ENCODE measurements at regions not wholly inside any gene's neighbourhood (a gene's known extent, or its start where the extent isn't known, plus 50 kb on each side); places are given as distances from the start of the nearest gene placed in this dataset.

DNA sequence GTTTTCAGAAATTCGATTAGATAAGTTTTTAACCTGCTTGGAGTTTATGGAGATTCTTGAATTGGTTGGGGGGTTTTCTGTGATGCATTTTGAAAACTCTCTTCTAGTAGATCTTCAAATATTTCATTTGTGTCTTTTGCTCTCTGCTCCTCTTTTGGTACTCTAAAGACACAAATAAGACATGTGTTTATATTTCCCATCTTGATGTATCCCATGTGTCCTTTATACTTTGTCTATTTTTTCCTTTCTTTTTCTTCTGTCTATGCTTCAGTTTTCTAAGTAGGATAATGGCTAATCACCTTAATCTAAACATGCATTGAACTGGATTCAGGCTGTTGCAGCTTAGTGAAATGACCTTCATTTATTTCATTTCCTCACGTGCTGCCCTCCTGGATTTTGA, 63.8 kb upstream of the C1orf87 start:
- no TSS peak for BruUV-seq (replicated peaks)
- DNase-seq (ENCODE audit: low spot score): no peak
- no peaks in the 10 kb centered on the region for H3K4me1 ChIP-seq (ENCODE audit: insufficient read depth, low read length, poor library complexity, severe bottlenecking)
- H3K27ac ChIP-seq (ENCODE audit: low read depth, low read length, poor library complexity, severe bottlenecking): no peak overlapping the region
- H3K27me3 ChIP-seq (replicated peaks; ENCODE audit: insufficient read depth, low read depth, low read length, poor library complexity): no peaks in the 10 kb centered on the region
- no peaks in the 10 kb centered on the region for H3K9me3 ChIP-seq (ENCODE audit: low read depth, low read length, poor library complexity, severe bottlenecking)
- no peak overlapping the region for H3K4me3 ChIP-seq (ENCODE audit: low read depth, low read length, poor library complexity, severe bottlenecking)
- intact Hi-C loops (cut with micrococcal nuclease; ENCODE audit: unreplicated experiment): no loop called here
- ChIA-PET CTCF (no interaction called here), POLR2A (ENCODE audit: low non-redundant PET) (no interaction called here)
- no peaks in the 10 kb centered on the region for H3K36me3 ChIP-seq (ENCODE audit: insufficient read depth, low read length, poor library complexity, severe bottlenecking)
- TF ChIP-seq, protein P1, sequence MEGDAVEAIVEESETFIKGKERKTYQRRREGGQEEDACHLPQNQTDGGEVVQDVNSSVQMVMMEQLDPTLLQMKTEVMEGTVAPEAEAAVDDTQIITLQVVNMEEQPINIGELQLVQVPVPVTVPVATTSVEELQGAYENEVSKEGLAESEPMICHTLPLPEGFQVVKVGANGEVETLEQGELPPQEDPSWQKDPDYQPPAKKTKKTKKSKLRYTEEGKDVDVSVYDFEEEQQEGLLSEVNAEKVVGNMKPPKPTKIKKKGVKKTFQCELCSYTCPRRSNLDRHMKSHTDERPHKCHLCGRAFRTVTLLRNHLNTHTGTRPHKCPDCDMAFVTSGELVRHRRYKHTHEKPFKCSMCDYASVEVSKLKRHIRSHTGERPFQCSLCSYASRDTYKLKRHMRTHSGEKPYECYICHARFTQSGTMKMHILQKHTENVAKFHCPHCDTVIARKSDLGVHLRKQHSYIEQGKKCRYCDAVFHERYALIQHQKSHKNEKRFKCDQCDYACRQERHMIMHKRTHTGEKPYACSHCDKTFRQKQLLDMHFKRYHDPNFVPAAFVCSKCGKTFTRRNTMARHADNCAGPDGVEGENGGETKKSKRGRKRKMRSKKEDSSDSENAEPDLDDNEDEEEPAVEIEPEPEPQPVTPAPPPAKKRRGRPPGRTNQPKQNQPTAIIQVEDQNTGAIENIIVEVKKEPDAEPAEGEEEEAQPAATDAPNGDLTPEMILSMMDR (conservative IDR thresholded peaks at IDR 0.05; ENCODE audit: low read depth, low read length): no peak
- no peak for TF ChIP-seq EZH2 (IDR thresholded peaks at IDR 0.05; ENCODE audit: borderline replicate concordance, low read depth, low read length, poor library complexity, severe bottlenecking)

DNA sequence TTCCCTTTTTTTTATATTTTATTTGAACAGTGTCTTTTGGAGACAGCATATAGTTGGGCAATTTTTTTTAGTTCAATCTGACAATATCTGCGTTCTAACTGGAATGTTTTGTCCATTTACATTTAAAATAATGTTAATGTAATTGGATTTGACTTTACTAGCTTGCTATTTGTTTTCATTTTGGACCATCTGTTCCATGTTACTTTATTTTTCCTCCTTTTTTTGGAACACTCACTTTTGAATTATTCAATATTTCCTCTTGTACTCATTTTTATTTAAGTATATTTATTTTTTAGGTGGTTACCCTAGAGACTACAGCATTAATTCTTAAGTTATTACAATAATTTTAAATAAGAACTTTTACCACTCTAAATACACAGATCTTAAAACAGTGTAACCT, 62.8 kb upstream of the C1orf87 start:
- Histone ChIP-seq H3K4me1 (ENCODE audit: insufficient read depth, low read length, poor library complexity, severe bottlenecking) (no peaks in the 10 kb centered on the region), H3K36me3 (ENCODE audit: insufficient read depth, low read length, poor library complexity, severe bottlenecking) (no peaks in the 10 kb centered on the region), H3K4me3 (ENCODE audit: low read depth, low read length, poor library complexity, severe bottlenecking) (no peak overlapping the region), H3K27ac (ENCODE audit: low read depth, low read length, poor library complexity, severe bottlenecking) (no peak overlapping the region), H3K9me3 (ENCODE audit: low read depth, low read length, poor library complexity, severe bottlenecking) (no peaks in the 10 kb centered on the region), H3K27me3 (replicated peaks; ENCODE audit: insufficient read depth, low read depth, low read length, poor library complexity) (no peaks in the 10 kb centered on the region)
- intact Hi-C loops (cut with micrococcal nuclease; ENCODE audit: unreplicated experiment): no loop called here
- ChIA-PET CTCF (no interaction called here), POLR2A (ENCODE audit: low non-redundant PET) (no interaction called here)
- no TSS peak for BruUV-seq (replicated peaks)
- no peak for TF ChIP-seq EZH2 (IDR thresholded peaks at IDR 0.05; ENCODE audit: borderline replicate concordance, low read depth, low read length, poor library complexity, severe bottlenecking)
- TF ChIP-seq, protein P1 (conservative IDR thresholded peaks at IDR 0.05; ENCODE audit: low read depth, low read length): no peak
- no peak for DNase-seq (ENCODE audit: low spot score)

DNA sequence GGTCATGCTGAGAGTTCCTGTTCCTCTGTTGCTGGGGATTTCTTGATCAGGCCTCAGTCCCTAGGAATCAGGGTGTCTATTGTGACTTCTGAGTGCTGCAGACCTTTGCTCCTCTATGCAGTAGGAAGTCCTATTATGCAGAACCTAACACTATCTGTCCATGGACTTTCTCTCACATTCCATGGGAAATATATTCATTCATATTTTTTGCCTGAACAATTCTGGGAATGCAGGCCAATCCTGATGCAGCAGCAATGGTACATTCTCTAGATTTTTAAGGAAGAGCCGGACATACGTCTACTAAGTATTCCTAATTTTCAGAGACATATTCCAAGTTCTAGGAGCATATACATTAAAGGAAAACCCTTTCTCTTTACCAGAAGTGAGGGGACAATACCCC, 61.1 kb upstream of the C1orf87 start:
- Histone ChIP-seq H3K9me3 (ENCODE audit: low read depth, low read length, poor library complexity, severe bottlenecking) (no peaks in the 10 kb centered on the region), H3K4me3 (ENCODE audit: low read depth, low read length, poor library complexity, severe bottlenecking) (no peak overlapping the region), H3K4me1 (ENCODE audit: insufficient read depth, low read length, poor library complexity, severe bottlenecking) (no peaks in the 10 kb centered on the region), H3K36me3 (ENCODE audit: insufficient read depth, low read length, poor library complexity, severe bottlenecking) (no peaks in the 10 kb centered on the region), H3K27me3 (replicated peaks; ENCODE audit: insufficient read depth, low read depth, low read length, poor library complexity) (no peaks in the 10 kb centered on the region), H3K27ac (ENCODE audit: low read depth, low read length, poor library complexity, severe bottlenecking) (no peak overlapping the region)
- ChIA-PET CTCF (no interaction called here), POLR2A (ENCODE audit: low non-redundant PET) (no interaction called here)
- DNase-seq (ENCODE audit: low spot score): no peak
- no peak for TF ChIP-seq EZH2 (IDR thresholded peaks at IDR 0.05; ENCODE audit: borderline replicate concordance, low read depth, low read length, poor library complexity, severe bottlenecking)
- TF ChIP-seq, protein P1 (conservative IDR thresholded peaks at IDR 0.05; ENCODE audit: low read depth, low read length): no peak
- BruUV-seq (replicated peaks): no TSS peak
- intact Hi-C loops (cut with micrococcal nuclease; ENCODE audit: unreplicated experiment): no loop called here

Measured in A673 (cell line).